ENCODE measurements at regions not wholly inside any gene's neighbourhood (a gene's known extent, or its start where the extent isn't known, plus 50 kb on each side); places are given as distances from the start of the nearest gene placed in this dataset.

- WGBS, 2 experiments (ENCODE audit: low coverage in 1 of 2, low lambda C conversion rate in 2 of 2, missing lambda C conversion rate in 2 of 2) = 11 to 15% methylated on average over 4 of the region's 4 CpGs
- Histone ChIP-seq H3K4me3 (no peak overlapping the region), H3K4me2 (ENCODE audit: unreplicated experiment) (no peak overlapping the region), H3K36me3 (ENCODE audit: low read depth) (no peaks in the 10 kb centered on the region), H3K9me3 (ENCODE audit: low read depth) (peaks cover 5% of the 10 kb centered on the region), H3K79me2 (ENCODE audit: insufficient read depth) (no peaks in the 10 kb centered on the region), H2AFZ (no peak overlapping the region), H3K27ac (no peak overlapping the region), H3K9ac (no peak overlapping the region), H4K20me1 (ENCODE audit: insufficient read depth) (no peaks in the 10 kb centered on the region), H3K9me2 (ENCODE audit: insufficient read depth) (no peaks in the 10 kb centered on the region), H3K4me1 (ENCODE audit: insufficient read depth) (no peaks in the 10 kb centered on the region), H3F3A (ENCODE audit: insufficient read depth) (no peaks in the 10 kb centered on the region), H3K27me3 (replicated peaks; ENCODE audit: insufficient read depth) (no peaks in the 10 kb centered on the region)
- in situ Hi-C loops (cut with MboI) = no loop called here
- TF ChIP-seq EZH2phosphoT487 (IDR thresholded peaks at IDR 0.05; ENCODE audit: insufficient read depth, low read depth) (no peak), EZH2 (IDR thresholded peaks at IDR 0.05; ENCODE audit: insufficient read depth, poor library complexity, severe bottlenecking) (no peak)
- DNase-seq = no peak
Observed at GRCh38 chr13:84845907-84846619, 953.2 kb downstream of the SLITRK6 start.

GRCh38 chr13:84844473-84844872, 954.7 kb downstream of the SLITRK6 start:
- no peaks in the 10 kb centered on the region for H3K4me1 ChIP-seq (ENCODE audit: insufficient read depth)
- H3K4me2 ChIP-seq (ENCODE audit: unreplicated experiment) = no peak overlapping the region
- H3K4me3 ChIP-seq = no peak overlapping the region
- H3K79me2 ChIP-seq (ENCODE audit: insufficient read depth) = no peaks in the 10 kb centered on the region
- H3K9me3 ChIP-seq (ENCODE audit: low read depth) = peaks cover 5% of the 10 kb centered on the region
- in situ Hi-C loops (cut with MboI) = no loop called here
- no peak overlapping the region for H3K9ac ChIP-seq
- no peaks in the 10 kb centered on the region for H3K9me2 ChIP-seq (ENCODE audit: insufficient read depth)
- no peak for DNase-seq
- no peaks in the 10 kb centered on the region for H3F3A ChIP-seq (ENCODE audit: insufficient read depth)
- H4K20me1 ChIP-seq (ENCODE audit: insufficient read depth) = no peaks in the 10 kb centered on the region
- WGBS, 2 experiments (ENCODE audit: low coverage in 1 of 2, low lambda C conversion rate in 2 of 2, missing lambda C conversion rate in 2 of 2) = 0 to 5% methylated on average over 1 of the region's 1 CpG
- no peak overlapping the region for H3K27ac ChIP-seq
- H2AFZ ChIP-seq = no peak overlapping the region
- H3K36me3 ChIP-seq (ENCODE audit: low read depth) = no peaks in the 10 kb centered on the region
- no peaks in the 10 kb centered on the region for H3K27me3 ChIP-seq (replicated peaks; ENCODE audit: insufficient read depth)
- no peak for TF ChIP-seq EZH2 (IDR thresholded peaks at IDR 0.05; ENCODE audit: insufficient read depth, poor library complexity, severe bottlenecking)
- TF ChIP-seq EZH2phosphoT487 (IDR thresholded peaks at IDR 0.05; ENCODE audit: insufficient read depth, low read depth) = no peak

- no peaks in the 10 kb centered on the region for H3K4me1 ChIP-seq (ENCODE audit: insufficient read depth)
- H3F3A ChIP-seq (ENCODE audit: insufficient read depth) = no peaks in the 10 kb centered on the region
- no peak overlapping the region for H3K4me3 ChIP-seq
- DNase-seq = no peak
- no peaks in the 10 kb centered on the region for H3K79me2 ChIP-seq (ENCODE audit: insufficient read depth)
- no peaks in the 10 kb centered on the region for H3K27me3 ChIP-seq (replicated peaks; ENCODE audit: insufficient read depth)
- H4K20me1 ChIP-seq (ENCODE audit: insufficient read depth) = no peaks in the 10 kb centered on the region
- H3K36me3 ChIP-seq (ENCODE audit: low read depth) = no peaks in the 10 kb centered on the region
- H2AFZ ChIP-seq = no peak overlapping the region
- no peaks in the 10 kb centered on the region for H3K9me2 ChIP-seq (ENCODE audit: insufficient read depth)
- peaks cover 5% of the 10 kb centered on the region for H3K9me3 ChIP-seq (ENCODE audit: low read depth)
- 19 to 28% methylated on average over 1 of the region's 1 CpG for WGBS, 2 experiments (ENCODE audit: low coverage in 1 of 2, low lambda C conversion rate in 2 of 2, missing lambda C conversion rate in 2 of 2)
- no peak overlapping the region for H3K4me2 ChIP-seq (ENCODE audit: unreplicated experiment)
- H3K27ac ChIP-seq = no peak overlapping the region
- in situ Hi-C loops (cut with MboI) = no loop called here
- TF ChIP-seq EZH2 (IDR thresholded peaks at IDR 0.05; ENCODE audit: insufficient read depth, poor library complexity, severe bottlenecking) (no peak), EZH2phosphoT487 (IDR thresholded peaks at IDR 0.05; ENCODE audit: insufficient read depth, low read depth) (no peak)
- H3K9ac ChIP-seq = no peak overlapping the region
Observed at GRCh38 chr13:84843368-84843767, 955.9 kb downstream of the SLITRK6 start.

DNA sequence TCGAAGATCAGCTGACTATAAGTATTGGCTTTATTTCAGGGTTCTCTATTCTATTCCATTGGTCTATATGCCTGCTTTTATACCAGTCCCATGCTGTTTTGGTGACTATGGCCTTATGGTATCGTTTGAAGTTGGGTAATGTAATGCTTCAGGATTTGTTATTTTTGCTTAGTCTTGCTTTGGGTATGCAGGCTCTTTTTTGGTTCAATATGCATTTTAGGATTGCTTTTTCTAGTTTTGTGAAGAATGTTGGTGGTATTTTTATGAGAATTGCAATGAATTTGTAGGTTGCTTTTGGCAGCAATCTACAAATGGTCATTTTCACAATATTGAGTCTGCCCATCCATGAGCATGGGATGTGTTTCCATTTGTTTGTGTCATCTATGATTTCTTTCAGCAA, 951.9 kb upstream of the SLITRK1 start:
- Histone ChIP-seq H3K9me2 (ENCODE audit: insufficient read depth) (no peaks in the 10 kb centered on the region), H2AFZ (no peak overlapping the region), H3F3A (ENCODE audit: insufficient read depth) (no peaks in the 10 kb centered on the region), H3K4me3 (no peak overlapping the region), H3K9me3 (ENCODE audit: low read depth) (no peaks in the 10 kb centered on the region), H3K4me2 (ENCODE audit: unreplicated experiment) (no peak overlapping the region), H4K20me1 (ENCODE audit: insufficient read depth) (no peaks in the 10 kb centered on the region), H3K27ac (no peak overlapping the region), H3K36me3 (ENCODE audit: low read depth) (no peaks in the 10 kb centered on the region), H3K79me2 (ENCODE audit: insufficient read depth) (no peaks in the 10 kb centered on the region), H3K4me1 (ENCODE audit: insufficient read depth) (no peaks in the 10 kb centered on the region), H3K9ac (no peak overlapping the region), H3K27me3 (replicated peaks; ENCODE audit: insufficient read depth) (no peaks in the 10 kb centered on the region)
- TF ChIP-seq EZH2 (IDR thresholded peaks at IDR 0.05; ENCODE audit: insufficient read depth, poor library complexity, severe bottlenecking) (no peak), EZH2phosphoT487 (IDR thresholded peaks at IDR 0.05; ENCODE audit: insufficient read depth, low read depth) (no peak)
- 7 to 16% methylated on average over 2 of the region's 2 CpGs for whole genome bisulfite sequencing, 2 experiments (ENCODE audit: low coverage in 1 of 2, low lambda C conversion rate in 2 of 2, missing lambda C conversion rate in 2 of 2)
- in situ Hi-C loops (cut with MboI) = no loop called here
- no peak for DNase-seq
